Astrocyte of the hippocampus (primary cell): ENCODE measurements at regions not wholly inside any gene's neighbourhood (a gene's known extent, or its start where the extent isn't known, plus 50 kb on each side); places are given as distances from the start of the nearest gene placed in this dataset.

ENCODE experiments used
- DNase-seq: peaks from one replicate; pipeline ENCODE4 v3.0.0; 2011; ENCODE audit warnings: low read depth, low spot score

- no peak for DNase-seq
Measured at GRCh38 chr6:1551249-1551648, 58.5 kb upstream of the FOXC1 start.

GRCh38 chr6:1552296-1552761 is 57.4 kb upstream of the FOXC1 start:
- peak; percentile 4 for DNase-seq

GRCh38 chr6:1553562-1554083 is 56.1 kb upstream of the FOXC1 start:
- DNase-seq, result no peak

GRCh38 chr6:1554141-1554475 is 55.6 kb upstream of the FOXC1 start:
- DNase-seq, result no peak

- peak; percentile 75 for DNase-seq
Measured at GRCh38 chr6:1554476-1555310, 55.0 kb upstream of the FOXC1 start.

- no peak for DNase-seq
Measured at GRCh38 chr6:1558388-1558787, 51.3 kb upstream of the FOXC1 start.
